Right lobe of liver (tissue), 6 donors: ENCODE measurements at regions not wholly inside any gene's neighbourhood (a gene's known extent, or its start where the extent isn't known, plus 50 kb on each side); places are given as distances from the start of the nearest gene placed in this dataset.

Source experiments
- ATAC-seq, 4 donors: fragments of 200-7000 bp; cut with Tn5 transposase; one replicate each; pipeline ENCODE4 v1.9.1; 2020; ENCODE audit warnings: mild to moderate bottlenecking in 4 of 4, moderate library complexity in 4 of 4
- DNase-seq, 3 donors: peaks; one replicate each; pipeline ENCODE4 v3.0.0-alpha.2; 2020
- H3K27ac ChIP-seq, 3 donors: fragments of 200-600 bp; one replicate each; pipeline ENCODE4 v1.8.0; 2022
- H3K27me3 ChIP-seq, 2 donors: fragments of 200-600 bp; one replicate each; pipeline ENCODE4 v1.8.0; 2022
- H3K36me3 ChIP-seq, 4 donors: fragments of 200-600 bp; sonication (generic) in 1 of 4; one replicate each; pipeline versions ENCODE4 v1.5.1 to v1.8.0; 2017 to 2022; ENCODE audit warnings: control low read depth in 1 of 4
- H3K4me1 ChIP-seq, 4 donors: fragments of 200-600 bp; sonication (generic) in 1 of 4; one replicate each; pipeline versions ENCODE4 v1.5.1 to v1.8.0; 2017 to 2022; ENCODE audit warnings: control low read depth in 1 of 4
- H3K4me3 ChIP-seq, 3 donors: fragments of 200-600 bp; one replicate each; pipeline ENCODE4 v1.8.0; 2022
- H3K9me3 ChIP-seq, 4 donors: fragments of 200-600 bp; sonication (generic) in 1 of 4; one replicate each; pipeline versions ENCODE4 v1.5.1 to v1.8.0; 2017 to 2022; ENCODE audit warnings: control low read depth in 1 of 4
- POLR2A ChIP-seq: fragments of 450-650 bp; IDR thresholded peaks from one replicate; pipeline ENCODE4 v1.6.1; 2017; ENCODE audit warnings: antibody characterized with exemption, mild to moderate bottlenecking
- WGBS: methylation state at CpG from one replicate; pipeline ENCODE4 v1.1.6; 2018; ENCODE audit warnings: low coverage, low lambda C conversion rate; ENCODE audit not compliant: insufficient coverage; ENCODE audit errors: missing lambda C conversion rate; 5-methylcytosine and 5-hydroxymethylcytosine counted together
- intact Hi-C, 2 donors: fragments of 100-400 bp; cut with DNase I; formaldehyde crosslinking; loops; one replicate each; pipeline versions ENCODE4 v1.11.2 to v1.14.1; 2022
- TF ChIP-seq, protein P1 (sequence below), 4 donors: fragments of 200-600 bp in 3 of 4; fragments of 450-650 bp in 1 of 4; IDR thresholded peaks; one replicate each; pipeline versions ENCODE4 v1.5.1 to v1.8.0; 2016 to 2022; ENCODE audit warnings: antibody characterized with exemption in 4 of 4, mild to moderate bottlenecking in 2 of 4
- donor health status: DM: no; HTN: yes; CAD: no.
- donor health status: DM: no; HTN: no; CAD: no.
- donor health status: DM: no; HTN: no; CAD: no.
- donor health status: DM: no; HTN: yes; CAD: no.
- donor health status: DM: no; HTN: yes; CAD: no.

DNA sequence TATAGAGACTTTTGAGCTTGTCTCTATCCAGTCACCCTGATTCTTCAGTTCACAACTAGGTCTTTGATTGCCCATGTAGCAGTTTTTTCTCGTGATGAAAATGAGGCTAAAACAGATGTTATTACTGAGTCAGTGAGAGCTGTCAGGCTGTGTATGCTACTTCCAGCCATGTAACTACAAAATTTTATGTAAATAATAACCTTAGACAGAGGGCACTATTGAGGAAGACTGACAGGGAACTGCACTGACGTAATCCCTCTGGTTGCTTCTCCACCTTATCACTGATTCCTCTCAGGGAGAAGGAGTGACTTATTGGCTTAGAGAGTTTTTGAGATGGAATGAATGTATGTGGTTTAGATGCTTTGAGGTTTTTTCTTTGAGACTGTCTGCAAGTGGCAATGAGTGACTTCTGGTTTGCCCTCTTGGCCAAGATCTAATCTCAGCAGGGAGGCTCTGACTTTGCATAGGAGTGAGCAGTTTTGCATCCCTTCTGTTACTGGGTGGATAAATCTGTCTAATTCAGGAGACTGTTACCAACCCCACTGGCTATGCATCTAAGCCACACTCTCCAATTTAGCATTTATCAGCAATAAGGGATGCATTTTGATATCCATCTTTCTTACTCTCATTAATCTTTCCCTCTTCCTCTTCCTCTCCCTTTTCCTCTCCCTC is 555.2 kb upstream of the FANCL start:
- no peak for ATAC-seq

DNA sequence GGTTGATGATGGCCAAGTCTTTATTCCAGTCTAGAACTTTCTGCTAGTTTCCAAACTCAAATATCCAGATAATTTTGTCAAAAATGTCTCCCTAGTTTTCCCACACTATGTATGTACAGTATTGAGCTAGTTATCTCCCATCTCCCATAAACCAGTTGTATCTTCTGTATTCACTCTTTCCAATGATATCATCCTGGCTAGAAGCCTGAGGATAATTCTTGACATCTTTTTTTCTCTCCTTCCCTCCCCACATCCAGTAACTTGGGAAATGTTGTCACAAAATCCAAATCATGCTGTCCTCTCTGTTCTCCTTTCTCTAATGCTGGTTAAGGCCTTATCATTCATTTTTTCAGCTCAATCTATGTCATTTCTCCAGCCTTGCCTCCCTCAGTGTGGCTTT is 553.8 kb upstream of the FANCL start:
- ATAC-seq, result no peak
- TF ChIP-seq, protein P1, sequence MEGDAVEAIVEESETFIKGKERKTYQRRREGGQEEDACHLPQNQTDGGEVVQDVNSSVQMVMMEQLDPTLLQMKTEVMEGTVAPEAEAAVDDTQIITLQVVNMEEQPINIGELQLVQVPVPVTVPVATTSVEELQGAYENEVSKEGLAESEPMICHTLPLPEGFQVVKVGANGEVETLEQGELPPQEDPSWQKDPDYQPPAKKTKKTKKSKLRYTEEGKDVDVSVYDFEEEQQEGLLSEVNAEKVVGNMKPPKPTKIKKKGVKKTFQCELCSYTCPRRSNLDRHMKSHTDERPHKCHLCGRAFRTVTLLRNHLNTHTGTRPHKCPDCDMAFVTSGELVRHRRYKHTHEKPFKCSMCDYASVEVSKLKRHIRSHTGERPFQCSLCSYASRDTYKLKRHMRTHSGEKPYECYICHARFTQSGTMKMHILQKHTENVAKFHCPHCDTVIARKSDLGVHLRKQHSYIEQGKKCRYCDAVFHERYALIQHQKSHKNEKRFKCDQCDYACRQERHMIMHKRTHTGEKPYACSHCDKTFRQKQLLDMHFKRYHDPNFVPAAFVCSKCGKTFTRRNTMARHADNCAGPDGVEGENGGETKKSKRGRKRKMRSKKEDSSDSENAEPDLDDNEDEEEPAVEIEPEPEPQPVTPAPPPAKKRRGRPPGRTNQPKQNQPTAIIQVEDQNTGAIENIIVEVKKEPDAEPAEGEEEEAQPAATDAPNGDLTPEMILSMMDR (IDR thresholded peaks at IDR 0.05), result no peak
- TF ChIP-seq POLR2A, result no peak
- H3K4me3 ChIP-seq, result no peak overlapping the region

More for the DNA sequence above, 555.2 kb upstream of the FANCL start:
- no peak overlapping the region for H3K4me3 ChIP-seq
- no peak for DNase-seq
- H3K27ac ChIP-seq, result no peak overlapping the region
- no peaks in the 10 kb centered on the region for H3K27me3 ChIP-seq
- H3K4me1 ChIP-seq, result no peaks in the 10 kb centered on the region
- TF ChIP-seq POLR2A, result no peak
- TF ChIP-seq, protein P1 (IDR thresholded peaks at IDR 0.05), result no peak
- intact Hi-C loops, result no loop called here
- no peaks in the 10 kb centered on the region for H3K9me3 ChIP-seq
- no peaks in the 10 kb centered on the region for H3K36me3 ChIP-seq
- 35% methylated on average over 2 of the region's 2 CpGs for WGBS

GRCh38 chr2:58794103-58794502 is 553.0 kb upstream of the FANCL start:
- no peak for ATAC-seq
- WGBS, result 68% methylated on average over 1 of the region's 1 CpG

More for the DNA sequence above, 553.8 kb upstream of the FANCL start:
- no peaks in the 10 kb centered on the region for H3K27me3 ChIP-seq
- no peaks in the 10 kb centered on the region for H3K4me1 ChIP-seq
- no peak for DNase-seq
- H3K27ac ChIP-seq, result no peak overlapping the region
- intact Hi-C loops, result no loop called here
- H3K36me3 ChIP-seq, result no peaks in the 10 kb centered on the region
- no peaks in the 10 kb centered on the region for H3K9me3 ChIP-seq

DNA sequence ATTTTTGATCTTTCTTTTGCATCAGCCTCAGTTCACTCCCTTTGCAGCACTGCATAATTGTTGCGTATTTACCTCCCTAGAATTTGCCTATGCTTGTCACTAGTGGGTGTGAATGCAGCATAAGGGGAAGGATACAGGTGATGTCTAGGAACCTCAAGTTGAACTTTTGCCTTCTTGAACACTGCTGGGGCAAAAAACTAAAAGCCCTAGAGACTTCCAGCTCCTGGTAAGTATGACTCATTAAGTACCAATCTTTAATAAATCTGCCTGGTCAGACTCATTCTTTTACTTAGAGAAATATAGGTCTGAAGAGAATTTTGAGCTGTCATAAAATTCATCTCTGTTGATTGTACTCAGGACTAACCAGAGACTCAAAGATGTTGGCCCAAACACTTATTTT is 547.3 kb upstream of the FANCL start:
- intact Hi-C loops, result no loop called here
- H3K27me3 ChIP-seq, result no peaks in the 10 kb centered on the region

More at GRCh38 chr2:58794103-58794502, 553.0 kb upstream of the FANCL start:
- Histone ChIP-seq H3K27ac (no peak overlapping the region), H3K4me1 (no peaks in the 10 kb centered on the region), H3K27me3 (no peaks in the 10 kb centered on the region), H3K36me3 (no peaks in the 10 kb centered on the region), H3K4me3 (no peak overlapping the region), H3K9me3 (no peaks in the 10 kb centered on the region)
- intact Hi-C loops, result no loop called here
- DNase-seq, result no peak
- TF ChIP-seq, protein P1 (IDR thresholded peaks at IDR 0.05), result no peak
- no peak for TF ChIP-seq POLR2A

More for the DNA sequence above, 547.3 kb upstream of the FANCL start:
- Histone ChIP-seq H3K36me3 (no peaks in the 10 kb centered on the region), H3K27ac (no peak overlapping the region), H3K9me3 (no peaks in the 10 kb centered on the region), H3K4me3 (no peak overlapping the region), H3K4me1 (no peaks in the 10 kb centered on the region)
- no peak for ATAC-seq
- no peak for DNase-seq
- WGBS, result 100% methylated on average over 1 of the region's 1 CpG
- no peak for TF ChIP-seq POLR2A
- TF ChIP-seq, protein P1 (IDR thresholded peaks at IDR 0.05), result no peak
